ENCODE measurements at regions not wholly inside any gene's neighbourhood (a gene's known extent, or its start where the extent isn't known, plus 50 kb on each side); places are given as distances from the start of the nearest gene placed in this dataset.

- no peak overlapping the region for H3K4me3 ChIP-seq (ENCODE audit: low read depth in 2 of 2, low read length in 1 of 2)
- ChIA-PET CTCF (no interaction called here), POLR2A (no interaction called here)
- H3K79me2 ChIP-seq (ENCODE audit: insufficient read depth), result no peaks in the 10 kb centered on the region
- H3K27me3 ChIP-seq (ENCODE audit: insufficient read depth), result no peaks in the 10 kb centered on the region
- no peaks in the 10 kb centered on the region for H4K20me1 ChIP-seq (ENCODE audit: insufficient read depth)
- no peak overlapping the region for H2AFZ ChIP-seq (ENCODE audit: low read depth)
- no peak for DNase-seq
- H3K9ac ChIP-seq, result no peak overlapping the region
- no peaks in the 10 kb centered on the region for H3K9me2 ChIP-seq
- H3K4me2 ChIP-seq, result no peak overlapping the region
- H3K27ac ChIP-seq (ENCODE audit: low read depth in 2 of 2, low read length in 1 of 2), result no peak overlapping the region
- TF ChIP-seq FOXJ3 (CRISPR knock-in tag; IDR thresholded peaks at IDR 0.05), result no peak
- no peak for TF ChIP-seq CTCF (IDR thresholded peaks at IDR 0.05)
- TF ChIP-seq RCOR1 (IDR thresholded peaks at IDR 0.05; ENCODE audit: low read length), result no peak
- no peak for TF ChIP-seq MXI1 (IDR thresholded peaks at IDR 0.05; ENCODE audit: low read depth, low read length)
- TF ChIP-seq USF1 (IDR thresholded peaks at IDR 0.05; ENCODE audit: borderline replicate concordance, low read depth), result no peak
- no peak for TF ChIP-seq USF2 (IDR thresholded peaks at IDR 0.05; ENCODE audit: borderline replicate concordance, low read depth, low read length)
- no peak for TF ChIP-seq JUND (IDR thresholded peaks at IDR 0.05)
- TF ChIP-seq GABPA (IDR thresholded peaks at IDR 0.05; ENCODE audit: low read depth), result no peak
- TF ChIP-seq ELF1 (IDR thresholded peaks at IDR 0.05), result no peak
- TF ChIP-seq FOXM1 (IDR thresholded peaks at IDR 0.05; ENCODE audit: low read depth), result no peak
- TF ChIP-seq NFIC (IDR thresholded peaks at IDR 0.05; ENCODE audit: borderline replicate concordance), result no peak
- no peak for TF ChIP-seq SIN3A (IDR thresholded peaks at IDR 0.05; ENCODE audit: borderline replicate concordance, low read depth, low read length)
- no peak for TF ChIP-seq TEAD4 (IDR thresholded peaks at IDR 0.05; ENCODE audit: borderline replicate concordance, insufficient read depth)
- no peak for TF ChIP-seq NRF1 (IDR thresholded peaks at IDR 0.05; ENCODE audit: low read depth, low read length)
- TF ChIP-seq, protein P1, sequence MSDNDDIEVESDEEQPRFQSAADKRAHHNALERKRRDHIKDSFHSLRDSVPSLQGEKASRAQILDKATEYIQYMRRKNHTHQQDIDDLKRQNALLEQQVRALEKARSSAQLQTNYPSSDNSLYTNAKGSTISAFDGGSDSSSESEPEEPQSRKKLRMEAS (IDR thresholded peaks at IDR 0.05; ENCODE audit: low read depth), result no peak
- no peaks in the 10 kb centered on the region for H3K4me1 ChIP-seq (ENCODE audit: control insufficient read depth in 1 of 2, insufficient read depth in 2 of 2, low read depth in 1 of 2, low read length in 1 of 2)
- H3K9me3 ChIP-seq, result no peaks in the 10 kb centered on the region
- WGBS (ENCODE audit: low lambda C conversion rate), result 0% methylated on average over 1 of the region's 1 CpG
- H3K36me3 ChIP-seq (replicated peaks in 1 of 2; ENCODE audit: control insufficient read depth in 1 of 2, insufficient read depth in 2 of 2, low read length in 1 of 2), result no peaks in the 10 kb centered on the region
- H3F3A ChIP-seq (replicated peaks; ENCODE audit: insufficient read depth), result no peaks in the 10 kb centered on the region
Observed at GRCh38 chr5:8048920-8049319, 180.0 kb downstream of the MTRR start.

DNA sequence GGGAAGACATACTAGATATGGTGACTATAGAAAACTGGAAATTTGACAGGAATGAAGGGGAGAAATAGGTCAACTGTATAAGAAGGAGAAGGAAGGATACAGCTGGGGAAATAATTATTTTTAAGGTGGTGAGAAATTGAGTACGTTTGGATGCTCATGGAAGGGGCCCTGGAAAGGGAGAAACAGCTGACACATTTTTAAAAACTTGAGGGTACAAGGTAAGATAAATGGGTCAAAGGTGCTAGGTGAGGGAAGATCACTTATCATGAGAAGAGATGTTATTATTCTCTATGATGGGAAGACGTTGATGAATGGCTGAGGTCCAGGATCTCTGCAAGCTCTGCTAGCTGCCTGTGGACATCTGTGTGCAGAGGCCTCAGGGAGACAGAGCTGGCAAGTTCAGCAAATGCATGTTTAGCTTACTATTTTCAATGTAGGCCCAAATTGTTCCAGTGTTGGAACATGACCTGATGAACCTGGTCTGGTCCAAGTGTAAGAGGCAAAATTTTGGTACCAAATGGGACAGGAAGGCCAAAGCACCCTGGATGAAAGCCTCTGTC lies 181.7 kb downstream of the MTRR start:
- CTCF ChIA-PET, result no interaction called here
- Histone ChIP-seq H3K27ac (ENCODE audit: low read depth in 2 of 2, low read length in 1 of 2) (no peak overlapping the region), H3K79me2 (ENCODE audit: insufficient read depth) (no peaks in the 10 kb centered on the region), H3K9me2 (no peaks in the 10 kb centered on the region), H3K4me3 (ENCODE audit: low read depth in 2 of 2, low read length in 1 of 2) (no peak overlapping the region), H3F3A (replicated peaks; ENCODE audit: insufficient read depth) (no peaks in the 10 kb centered on the region), H2AFZ (ENCODE audit: low read depth) (no peak overlapping the region), H3K9me3 (no peaks in the 10 kb centered on the region), H3K36me3 (replicated peaks in 1 of 2; ENCODE audit: control insufficient read depth in 1 of 2, insufficient read depth in 2 of 2, low read length in 1 of 2) (no peaks in the 10 kb centered on the region), H4K20me1 (ENCODE audit: insufficient read depth) (no peaks in the 10 kb centered on the region), H3K9ac (no peak overlapping the region), H3K4me2 (no peak overlapping the region), H3K27me3 (ENCODE audit: insufficient read depth) (no peaks in the 10 kb centered on the region), H3K4me1 (ENCODE audit: control insufficient read depth in 1 of 2, insufficient read depth in 2 of 2, low read depth in 1 of 2, low read length in 1 of 2) (no peaks in the 10 kb centered on the region)
- DNase-seq, result no peak
- 4% methylated on average over 2 of the region's 2 CpGs for WGBS (ENCODE audit: low lambda C conversion rate)
- POLR2A ChIA-PET, result no interaction called here
- TF ChIP-seq JUND (IDR thresholded peaks at IDR 0.05), result no peak
- no peak for TF ChIP-seq RAD21 (IDR thresholded peaks at IDR 0.05; ENCODE audit: low read length)
- no peak for TF ChIP-seq ELF1 (IDR thresholded peaks at IDR 0.05)
- TF ChIP-seq EP300 (IDR thresholded peaks at IDR 0.05; ENCODE audit: borderline replicate concordance in 1 of 2, low read depth in 1 of 2, low read length in 1 of 2), result no peak
- TF ChIP-seq SIN3A (IDR thresholded peaks at IDR 0.05; ENCODE audit: borderline replicate concordance, low read depth, low read length), result no peak
- no peak for TF ChIP-seq REST (IDR thresholded peaks at IDR 0.05; ENCODE audit: low read depth, low read length)
- TF ChIP-seq SMC3 (IDR thresholded peaks at IDR 0.05; ENCODE audit: low read depth, low read length), result no peak
- TF ChIP-seq, protein P2, sequence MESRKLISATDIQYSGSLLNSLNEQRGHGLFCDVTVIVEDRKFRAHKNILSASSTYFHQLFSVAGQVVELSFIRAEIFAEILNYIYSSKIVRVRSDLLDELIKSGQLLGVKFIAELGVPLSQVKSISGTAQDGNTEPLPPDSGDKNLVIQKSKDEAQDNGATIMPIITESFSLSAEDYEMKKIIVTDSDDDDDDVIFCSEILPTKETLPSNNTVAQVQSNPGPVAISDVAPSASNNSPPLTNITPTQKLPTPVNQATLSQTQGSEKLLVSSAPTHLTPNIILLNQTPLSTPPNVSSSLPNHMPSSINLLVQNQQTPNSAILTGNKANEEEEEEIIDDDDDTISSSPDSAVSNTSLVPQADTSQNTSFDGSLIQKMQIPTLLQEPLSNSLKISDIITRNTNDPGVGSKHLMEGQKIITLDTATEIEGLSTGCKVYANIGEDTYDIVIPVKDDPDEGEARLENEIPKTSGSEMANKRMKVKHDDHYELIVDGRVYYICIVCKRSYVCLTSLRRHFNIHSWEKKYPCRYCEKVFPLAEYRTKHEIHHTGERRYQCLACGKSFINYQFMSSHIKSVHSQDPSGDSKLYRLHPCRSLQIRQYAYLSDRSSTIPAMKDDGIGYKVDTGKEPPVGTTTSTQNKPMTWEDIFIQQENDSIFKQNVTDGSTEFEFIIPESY (IDR thresholded peaks at IDR 0.05; ENCODE audit: borderline replicate concordance, low read depth), result no peak

Measured in SK-N-SH (cell line).